Right lobe of liver (tissue), 6 donors: ENCODE measurements at regions not wholly inside any gene's neighbourhood (a gene's known extent, or its start where the extent isn't known, plus 50 kb on each side); places are given as distances from the start of the nearest gene placed in this dataset.

ENCODE experiments used
- ATAC-seq, 4 donors: fragments of 200-7000 bp; cut with Tn5 transposase; one replicate each; pipeline ENCODE4 v1.9.1; 2020; ENCODE audit warnings: mild to moderate bottlenecking in 4 of 4, moderate library complexity in 4 of 4
- DNase-seq, 3 donors: peaks; one replicate each; pipeline ENCODE4 v3.0.0-alpha.2; 2020
- H3K27ac ChIP-seq, 3 donors: fragments of 200-600 bp; one replicate each; pipeline ENCODE4 v1.8.0; 2022
- H3K27me3 ChIP-seq, 2 donors: fragments of 200-600 bp; one replicate each; pipeline ENCODE4 v1.8.0; 2022
- H3K36me3 ChIP-seq, 4 donors: fragments of 200-600 bp; sonication (generic) in 1 of 4; one replicate each; pipeline versions ENCODE4 v1.5.1 to v1.8.0; 2017 to 2022; ENCODE audit warnings: control low read depth in 1 of 4
- H3K4me1 ChIP-seq, 4 donors: fragments of 200-600 bp; sonication (generic) in 1 of 4; one replicate each; pipeline versions ENCODE4 v1.5.1 to v1.8.0; 2017 to 2022; ENCODE audit warnings: control low read depth in 1 of 4
- H3K4me3 ChIP-seq, 3 donors: fragments of 200-600 bp; one replicate each; pipeline ENCODE4 v1.8.0; 2022
- H3K9me3 ChIP-seq, 4 donors: fragments of 200-600 bp; sonication (generic) in 1 of 4; one replicate each; pipeline versions ENCODE4 v1.5.1 to v1.8.0; 2017 to 2022; ENCODE audit warnings: control low read depth in 1 of 4
- CTCF ChIP-seq, 4 donors: fragments of 200-600 bp in 3 of 4; fragments of 450-650 bp in 1 of 4; IDR thresholded peaks; one replicate each; pipeline versions ENCODE4 v1.5.1 to v1.8.0; 2016 to 2022; ENCODE audit warnings: antibody characterized with exemption in 4 of 4, mild to moderate bottlenecking in 2 of 4
- POLR2A ChIP-seq: fragments of 450-650 bp; IDR thresholded peaks from one replicate; pipeline ENCODE4 v1.6.1; 2017; ENCODE audit warnings: antibody characterized with exemption, mild to moderate bottlenecking
- WGBS: methylation state at CpG from one replicate; pipeline ENCODE4 v1.1.6; 2018; ENCODE audit warnings: low coverage, low lambda C conversion rate; ENCODE audit not compliant: insufficient coverage; ENCODE audit errors: missing lambda C conversion rate; 5-methylcytosine and 5-hydroxymethylcytosine counted together
- intact Hi-C, 2 donors: fragments of 100-400 bp; cut with DNase I; formaldehyde crosslinking; loops; one replicate each; pipeline versions ENCODE4 v1.11.2 to v1.14.1; 2022
- donor health status: DM: no; HTN: yes; CAD: no.
- donor health status: DM: no; HTN: no; CAD: no.
- donor health status: DM: no; HTN: no; CAD: no.
- donor health status: DM: no; HTN: yes; CAD: no.
- donor health status: DM: no; HTN: yes; CAD: no.

- Histone ChIP-seq H3K36me3 (no peaks in the 10 kb centered on the region), H3K4me1 (no peaks in the 10 kb centered on the region), H3K27me3 (no peaks in the 10 kb centered on the region), H3K4me3 (no peak overlapping the region), H3K9me3 (no peaks in the 10 kb centered on the region), H3K27ac (no peak overlapping the region)
- no peak for TF ChIP-seq POLR2A
- no peak for TF ChIP-seq CTCF (IDR thresholded peaks at IDR 0.05)
- intact Hi-C loops = no loop called here
- WGBS = 58% methylated on average over 7 of the region's 10 CpGs
- DNase-seq = no peak
- ATAC-seq = no peak
Measured at GRCh38 chr5:1660511-1660910, 136.8 kb upstream of the LPCAT1 start.

GRCh38 chr5:1660001-1660400 is 136.2 kb upstream of the LPCAT1 start:
- Histone ChIP-seq H3K36me3 (no peaks in the 10 kb centered on the region), H3K9me3 (no peaks in the 10 kb centered on the region), H3K27me3 (no peaks in the 10 kb centered on the region), H3K4me1 (no peaks in the 10 kb centered on the region), H3K27ac (no peak overlapping the region), H3K4me3 (no peak overlapping the region)
- DNase-seq (no peak), ATAC-seq (no peak)
- no peak for TF ChIP-seq POLR2A
- no peak for TF ChIP-seq CTCF (IDR thresholded peaks at IDR 0.05)
- 40% methylated on average over 3 of the region's 17 CpGs for WGBS
- intact Hi-C loops = no loop called here

GRCh38 chr5:1659100-1659981 is 135.6 kb upstream of the LPCAT1 start:
- no peak for TF ChIP-seq CTCF (IDR thresholded peaks at IDR 0.05)
- no peak for TF ChIP-seq POLR2A
- no peak overlapping the region for H3K4me3 ChIP-seq
- H3K36me3 ChIP-seq = no peaks in the 10 kb centered on the region
- DNase-seq = no peak
- ATAC-seq = no peak
- no peak overlapping the region for H3K27ac ChIP-seq
- no peaks in the 10 kb centered on the region for H3K9me3 ChIP-seq
- 56% methylated on average over 12 of the region's 23 CpGs for whole genome bisulfite sequencing
- no peaks in the 10 kb centered on the region for H3K4me1 ChIP-seq
- H3K27me3 ChIP-seq = peaks cover 0 to 4% of the 10 kb centered on the region in 2 donors
- intact Hi-C loops = loop anchor here (10.0 kb wide), 2 partner anchors 485 to 735 kb away; no protein-coding TSS in a partner anchor

GRCh38 chr5:1658665-1659064 is 134.9 kb upstream of the LPCAT1 start:
- Histone ChIP-seq H3K4me1 (no peaks in the 10 kb centered on the region), H3K9me3 (no peaks in the 10 kb centered on the region), H3K27me3 (peaks cover 0 to 8% of the 10 kb centered on the region in 2 donors), H3K27ac (no peak overlapping the region), H3K36me3 (no peaks in the 10 kb centered on the region), H3K4me3 (no peak overlapping the region)
- intact Hi-C loops = loop anchor here (10.0 kb wide), 2 partner anchors 484 to 734 kb away; no protein-coding TSS in a partner anchor
- DNase-seq (no peak), ATAC-seq (no peak)
- WGBS = 53% methylated on average over 13 of the region's 14 CpGs
- TF ChIP-seq CTCF (IDR thresholded peaks at IDR 0.05) (no peak), POLR2A (no peak)
